ENCODE measurements at regions not wholly inside any gene's neighbourhood (a gene's known extent, or its start where the extent isn't known, plus 50 kb on each side); places are given as distances from the start of the nearest gene placed in this dataset.

- intact Hi-C loops (cut with micrococcal nuclease): no loop called here
- no peak for DNase-seq
- H3K4me1 ChIP-seq (ENCODE audit: insufficient read depth, low read length): no peaks in the 10 kb centered on the region
- ChIA-PET POLR2A (ENCODE audit: unreplicated experiment) (no interaction called here), CTCF (no interaction called here)
- H3K27me3 ChIP-seq (ENCODE audit: low read length): no peaks in the 10 kb centered on the region; the same call in 1 of the 2 replicates
- no TSS peak for BruUV-seq (replicated peaks)
- no peaks in the 10 kb centered on the region for H3K9me2 ChIP-seq (replicated peaks; ENCODE audit: low read length)
- H3K4me3 ChIP-seq (ENCODE audit: low read length): no peak overlapping the region
- TF ChIP-seq CTCF (conservative IDR thresholded peaks at IDR 0.05; ENCODE audit: low read depth, low read length) (no peak), EZH2 (IDR thresholded peaks at IDR 0.05; ENCODE audit: low read length, unreplicated experiment) (no peak), EZH2phosphoT487 (IDR thresholded peaks at IDR 0.05; ENCODE audit: borderline replicate concordance, low read length) (no peak)
- H4K20me1 ChIP-seq (ENCODE audit: low read length): no peaks in the 10 kb centered on the region
- no peak overlapping the region for H3K9ac ChIP-seq (ENCODE audit: low read length)
- no peak for ATAC-seq
- no peak overlapping the region for H3K4me2 ChIP-seq (ENCODE audit: low read length)
- no peak overlapping the region for H2AFZ ChIP-seq (ENCODE audit: low read length)
- H3K9me3 ChIP-seq (ENCODE audit: low read length): no peaks in the 10 kb centered on the region
- H3K36me3 ChIP-seq (ENCODE audit: low read depth, low read length): no peaks in the 10 kb centered on the region
- H3K27ac ChIP-seq (ENCODE audit: low read length): no peak overlapping the region
- H3F3A ChIP-seq (ENCODE audit: low read length, unreplicated experiment): no peaks in the 10 kb centered on the region
- H3K79me2 ChIP-seq (ENCODE audit: low read length): no peaks in the 10 kb centered on the region
Observed at GRCh38 chr2:228866044-228866443, 405.0 kb downstream of the PID1 start.

- no TSS peak for BruUV-seq (replicated peaks)
- H4K20me1 ChIP-seq (ENCODE audit: low read length): no peaks in the 10 kb centered on the region
- no peak overlapping the region for H2AFZ ChIP-seq (ENCODE audit: low read length)
- no peak overlapping the region for H3K4me3 ChIP-seq (ENCODE audit: low read length)
- H3K79me2 ChIP-seq (ENCODE audit: low read length): no peaks in the 10 kb centered on the region
- no peaks in the 10 kb centered on the region; the same call in 1 of the 2 replicates for H3K27me3 ChIP-seq (ENCODE audit: low read length)
- no peaks in the 10 kb centered on the region for H3F3A ChIP-seq (ENCODE audit: low read length, unreplicated experiment)
- H3K27ac ChIP-seq (ENCODE audit: low read length): no peak overlapping the region
- intact Hi-C loops (cut with micrococcal nuclease): no loop called here
- H3K9me3 ChIP-seq (ENCODE audit: low read length): no peaks in the 10 kb centered on the region
- POLR2A ChIA-PET (ENCODE audit: unreplicated experiment): no interaction called here
- no peaks in the 10 kb centered on the region for H3K9me2 ChIP-seq (replicated peaks; ENCODE audit: low read length)
- no peaks in the 10 kb centered on the region for H3K36me3 ChIP-seq (ENCODE audit: low read depth, low read length)
- no peak overlapping the region for H3K9ac ChIP-seq (ENCODE audit: low read length)
- CTCF ChIA-PET: no interaction called here
- no peaks in the 10 kb centered on the region for H3K4me1 ChIP-seq (ENCODE audit: insufficient read depth, low read length)
- no peak for DNase-seq
- TF ChIP-seq EZH2 (IDR thresholded peaks at IDR 0.05; ENCODE audit: low read length, unreplicated experiment) (no peak), EZH2phosphoT487 (IDR thresholded peaks at IDR 0.05; ENCODE audit: borderline replicate concordance, low read length) (no peak), CTCF (conservative IDR thresholded peaks at IDR 0.05; ENCODE audit: low read depth, low read length) (no peak)
- no peak for ATAC-seq
- H3K4me2 ChIP-seq (ENCODE audit: low read length): no peak overlapping the region
Observed at GRCh38 chr2:228864131-228864530, 407.0 kb downstream of the PID1 start.

GRCh38 chr2:228860601-228861285 is 410.3 kb downstream of the PID1 start:
- H3K4me2 ChIP-seq (ENCODE audit: low read length): no peak overlapping the region
- BruUV-seq (replicated peaks): no TSS peak
- no peaks in the 10 kb centered on the region for H4K20me1 ChIP-seq (ENCODE audit: low read length)
- H3K79me2 ChIP-seq (ENCODE audit: low read length): no peaks in the 10 kb centered on the region
- CTCF ChIA-PET: no interaction called here
- no peak overlapping the region for H3K27ac ChIP-seq (ENCODE audit: low read length)
- intact Hi-C loops (cut with micrococcal nuclease): no loop called here
- no peaks in the 10 kb centered on the region for H3K4me1 ChIP-seq (ENCODE audit: insufficient read depth, low read length)
- no peaks in the 10 kb centered on the region for H3K9me2 ChIP-seq (replicated peaks; ENCODE audit: low read length)
- no peaks in the 10 kb centered on the region; the same call in 1 of the 2 replicates for H3K27me3 ChIP-seq (ENCODE audit: low read length)
- H3K9me3 ChIP-seq (ENCODE audit: low read length): no peaks in the 10 kb centered on the region
- POLR2A ChIA-PET (ENCODE audit: unreplicated experiment): no interaction called here
- TF ChIP-seq EZH2phosphoT487 (IDR thresholded peaks at IDR 0.05; ENCODE audit: borderline replicate concordance, low read length) (no peak), CTCF (conservative IDR thresholded peaks at IDR 0.05; ENCODE audit: low read depth, low read length) (no peak), EZH2 (IDR thresholded peaks at IDR 0.05; ENCODE audit: low read length, unreplicated experiment) (no peak)
- no peaks in the 10 kb centered on the region for H3F3A ChIP-seq (ENCODE audit: low read length, unreplicated experiment)
- ATAC-seq (no peak), DNase-seq (no peak)
- no peaks in the 10 kb centered on the region for H3K36me3 ChIP-seq (ENCODE audit: low read depth, low read length)
- no peak overlapping the region for H3K4me3 ChIP-seq (ENCODE audit: low read length)
- no peak overlapping the region for H2AFZ ChIP-seq (ENCODE audit: low read length)
- no peak overlapping the region for H3K9ac ChIP-seq (ENCODE audit: low read length)
